C4-2B (cell line): ENCODE measurements at regions not wholly inside any gene's neighbourhood (a gene's known extent, or its start where the extent isn't known, plus 50 kb on each side); places are given as distances from the start of the nearest gene placed in this dataset.

Experiments
- ZFX ChIP-seq: fragments of 450-650 bp; IDR thresholded peaks from 2 replicates; pipeline ENCODE4 v1.6.1; 2017
- TF ChIP-seq, protein P1 (sequence below): fragments of 450-650 bp; conservative IDR thresholded peaks from 2 replicates; pipeline ENCODE4 v1.5.1; 2017; ENCODE audit warnings: mild to moderate bottlenecking

DNA sequence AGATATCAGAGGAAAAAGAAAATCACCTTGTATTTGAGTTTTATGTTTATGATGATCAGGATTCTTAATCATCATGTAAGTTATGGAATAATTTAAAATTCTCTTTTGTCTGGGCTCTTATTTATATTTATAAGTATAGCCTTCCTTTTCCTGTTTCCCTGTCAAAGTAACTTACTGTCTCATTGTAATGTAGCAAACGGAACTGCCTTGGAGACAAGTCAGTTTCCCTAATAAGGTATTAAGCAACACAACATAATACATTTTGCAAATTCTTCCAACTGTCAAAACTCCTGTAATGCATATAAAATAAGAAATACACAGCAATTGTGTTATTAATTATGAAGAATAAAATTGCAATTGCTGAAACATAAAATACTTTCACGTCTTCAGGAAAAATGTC is 463.2 kb downstream of the MAT2B start:
- TF ChIP-seq, protein P1, sequence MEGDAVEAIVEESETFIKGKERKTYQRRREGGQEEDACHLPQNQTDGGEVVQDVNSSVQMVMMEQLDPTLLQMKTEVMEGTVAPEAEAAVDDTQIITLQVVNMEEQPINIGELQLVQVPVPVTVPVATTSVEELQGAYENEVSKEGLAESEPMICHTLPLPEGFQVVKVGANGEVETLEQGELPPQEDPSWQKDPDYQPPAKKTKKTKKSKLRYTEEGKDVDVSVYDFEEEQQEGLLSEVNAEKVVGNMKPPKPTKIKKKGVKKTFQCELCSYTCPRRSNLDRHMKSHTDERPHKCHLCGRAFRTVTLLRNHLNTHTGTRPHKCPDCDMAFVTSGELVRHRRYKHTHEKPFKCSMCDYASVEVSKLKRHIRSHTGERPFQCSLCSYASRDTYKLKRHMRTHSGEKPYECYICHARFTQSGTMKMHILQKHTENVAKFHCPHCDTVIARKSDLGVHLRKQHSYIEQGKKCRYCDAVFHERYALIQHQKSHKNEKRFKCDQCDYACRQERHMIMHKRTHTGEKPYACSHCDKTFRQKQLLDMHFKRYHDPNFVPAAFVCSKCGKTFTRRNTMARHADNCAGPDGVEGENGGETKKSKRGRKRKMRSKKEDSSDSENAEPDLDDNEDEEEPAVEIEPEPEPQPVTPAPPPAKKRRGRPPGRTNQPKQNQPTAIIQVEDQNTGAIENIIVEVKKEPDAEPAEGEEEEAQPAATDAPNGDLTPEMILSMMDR, result no peak
- no peak for TF ChIP-seq ZFX
